Fibroblast of skin of right quadriceps (primary cell): ENCODE measurements at regions not wholly inside any gene's neighbourhood (a gene's known extent, or its start where the extent isn't known, plus 50 kb on each side); places are given as distances from the start of the nearest gene placed in this dataset.

Experiments
- DNase-seq: peaks from one replicate; pipeline ENCODE4 v3.0.0-alpha.2; 2013

DNA sequence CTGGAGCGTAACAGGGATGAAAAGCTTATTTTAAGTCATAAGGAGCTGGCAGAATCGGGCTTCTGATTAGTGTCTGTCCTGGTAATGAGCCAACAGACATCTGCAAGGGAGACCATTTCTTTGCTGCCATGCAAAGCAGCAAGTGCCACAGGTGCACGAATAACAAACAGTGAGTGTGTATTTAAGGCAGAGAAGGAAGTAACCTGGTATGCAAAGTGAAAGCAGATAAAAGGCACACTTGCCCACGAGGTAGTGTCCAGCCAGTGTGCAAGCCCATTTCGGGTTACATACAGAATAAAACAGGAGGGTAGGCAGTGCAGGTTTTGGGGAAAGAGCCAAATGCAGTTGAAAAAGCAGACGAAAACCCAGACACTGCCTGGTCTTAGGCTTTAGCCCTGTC lies 1153.7 kb downstream of the SI start:
- DNase-seq = no peak

DNA sequence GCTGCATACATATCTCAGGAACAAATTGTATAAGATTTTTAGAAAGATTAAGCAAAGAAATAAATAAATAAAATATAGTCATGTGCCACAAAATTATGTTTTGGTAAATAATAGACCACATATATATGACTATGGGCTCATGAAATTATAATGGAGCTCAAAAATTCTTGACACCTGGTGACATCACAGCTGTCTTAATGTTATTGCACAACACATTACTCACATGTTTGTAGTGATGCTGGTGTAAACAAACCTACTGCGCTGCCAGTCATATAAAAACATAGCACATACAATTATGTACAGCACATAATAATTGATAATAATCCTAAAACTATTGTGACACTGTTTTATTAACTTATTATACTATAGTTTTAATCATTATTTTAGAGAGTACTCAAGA lies 1159.1 kb downstream of the SI start:
- no peak for DNase-seq

DNA sequence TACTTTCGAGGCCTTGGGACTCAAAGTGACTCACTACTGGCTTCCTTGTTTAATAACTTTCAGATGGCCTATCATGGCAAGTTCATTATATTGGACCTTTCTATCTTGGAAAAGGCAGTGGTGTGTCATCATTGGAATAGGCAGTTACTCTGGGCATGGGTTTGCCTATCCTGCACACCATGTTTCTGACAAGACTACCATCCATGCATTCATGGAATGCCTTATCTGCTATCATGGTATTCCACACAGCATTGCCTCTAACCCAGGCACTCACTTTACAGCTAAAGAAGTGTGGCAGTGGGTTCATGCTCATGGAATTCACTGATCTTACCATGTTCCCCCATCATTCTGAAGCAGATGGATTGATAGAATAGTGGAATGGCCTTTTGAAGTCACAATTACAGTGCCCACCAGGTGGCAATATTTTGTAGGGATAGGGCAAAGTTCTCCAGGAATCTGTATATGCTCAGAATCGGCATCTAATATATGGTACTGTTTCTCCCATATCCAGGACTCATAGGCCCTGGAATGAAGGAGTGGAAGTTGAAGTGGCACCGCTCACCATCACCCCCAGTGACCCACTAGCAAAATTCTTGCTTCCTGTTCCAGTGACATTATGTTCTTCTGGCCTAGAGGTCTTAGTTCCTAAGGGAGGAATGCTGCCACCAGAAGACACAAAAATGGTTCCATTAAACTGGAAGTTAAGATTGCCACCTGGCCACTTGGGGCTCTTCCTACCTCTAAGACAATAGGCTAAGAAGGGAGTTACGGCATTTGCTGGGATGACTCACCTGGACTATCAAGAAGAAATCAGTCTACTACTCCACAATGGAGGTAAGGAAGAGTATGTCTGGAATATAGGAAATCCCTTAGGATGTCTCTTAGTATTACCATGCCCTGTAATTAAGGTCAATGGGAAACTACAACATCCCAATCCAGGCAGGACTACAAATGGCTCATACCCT lies 1161.4 kb downstream of the SI start:
- no peak for DNase-seq

GRCh38 chr3:163915280-163915679 lies 1163.0 kb downstream of the SI start:
- DNase-seq = no peak

- DNase-seq = no peak
Measured at GRCh38 chr3:163914567-163914966, 1163.7 kb downstream of the SI start.

DNA sequence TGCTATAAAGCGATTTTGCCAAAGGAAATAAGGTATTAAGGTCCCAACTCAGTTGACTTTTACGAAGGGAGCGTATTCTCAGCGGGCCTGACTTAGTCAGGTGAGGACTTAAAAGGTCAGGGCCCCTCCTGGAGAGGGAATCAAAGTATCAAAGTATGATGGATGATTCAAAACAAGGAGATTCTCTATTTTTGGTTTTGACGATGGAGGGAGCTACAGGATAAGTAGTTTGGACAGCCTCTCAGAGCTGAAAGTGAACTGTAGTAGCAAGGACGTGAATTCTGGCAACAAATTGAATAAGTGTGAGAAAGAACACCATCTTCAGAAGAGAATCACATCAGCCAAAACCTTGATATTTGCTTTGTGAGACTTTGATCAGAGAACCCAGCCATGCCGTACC lies 1186.5 kb downstream of the SI start:
- no peak for DNase-seq

GRCh38 chr3:163890661-163891060 lies 1187.6 kb downstream of the SI start:
- DNase-seq = no peak

DNA sequence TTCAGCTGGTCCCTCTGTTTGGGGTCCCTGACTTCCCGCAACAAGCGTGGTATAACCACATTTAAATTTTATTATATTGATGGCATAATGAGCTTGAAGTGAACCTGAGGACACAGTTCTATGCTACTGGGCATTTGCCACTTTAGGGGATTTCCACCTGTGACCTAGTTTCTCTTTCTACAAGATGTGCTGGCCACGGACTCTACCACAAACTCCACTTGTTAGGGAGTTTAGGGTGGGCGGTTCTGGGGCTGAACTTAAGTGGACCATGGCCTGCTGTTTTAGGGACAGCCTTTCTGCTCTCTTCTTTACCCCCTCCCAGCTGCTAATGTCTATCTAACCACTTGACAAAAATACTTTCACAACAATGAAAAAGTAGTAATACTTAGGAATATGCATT lies 1199.1 kb downstream of the SI start:
- DNase-seq = no peak

DNA sequence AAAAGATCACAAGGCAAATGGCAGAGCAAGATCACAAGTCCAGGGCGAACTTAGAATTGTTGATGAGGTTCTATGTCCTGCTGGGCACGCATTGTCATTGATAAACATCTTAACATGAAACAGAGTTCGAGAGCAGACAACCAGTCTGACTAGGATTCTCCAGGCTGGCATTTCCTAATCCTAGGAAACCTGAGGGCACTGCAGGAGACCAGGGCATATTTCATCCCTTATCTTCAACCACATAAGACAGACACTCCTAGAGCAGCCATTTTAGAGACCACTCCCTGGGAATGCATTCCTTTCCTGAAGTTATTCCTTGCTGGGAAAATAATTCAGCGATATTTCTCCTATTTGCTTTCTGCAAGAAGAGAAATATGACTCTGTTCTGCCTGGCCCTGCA lies 1199.9 kb downstream of the SI start:
- DNase-seq = no peak

- no peak for DNase-seq
Measured at GRCh38 chr3:163877805-163878204, 1200.5 kb downstream of the SI start.

- DNase-seq = no peak
Measured at GRCh38 chr3:163863146-163863545, 1215.2 kb downstream of the SI start.

GRCh38 chr3:163852233-163852632 lies 1226.1 kb downstream of the SI start:
- DNase-seq = no peak

DNA sequence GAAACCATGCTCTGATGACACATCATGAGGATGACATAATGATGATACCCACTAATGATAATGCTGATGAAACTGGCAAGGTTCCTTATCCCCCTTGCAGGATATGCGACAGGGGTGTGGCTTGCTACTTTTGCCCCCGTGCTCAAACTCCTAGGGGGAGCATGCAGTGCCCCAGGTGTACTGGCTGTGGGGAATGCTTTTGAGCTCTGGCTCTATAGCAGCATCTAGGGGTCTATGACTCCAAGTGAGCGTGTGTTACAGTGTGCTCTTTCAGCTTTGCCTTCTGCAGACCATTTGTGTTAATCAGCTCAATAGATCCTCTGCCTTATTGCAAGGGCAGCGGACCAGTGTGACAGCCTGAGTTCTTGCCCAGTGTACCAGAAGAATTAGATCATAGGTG lies 1239.5 kb downstream of the SI start:
- no peak for DNase-seq

GRCh38 chr3:163832547-163832946 lies 1245.7 kb downstream of the SI start:
- DNase-seq = no peak

- DNase-seq = no peak
Measured at GRCh38 chr3:163821841-163822240, 1256.5 kb downstream of the SI start.

DNA sequence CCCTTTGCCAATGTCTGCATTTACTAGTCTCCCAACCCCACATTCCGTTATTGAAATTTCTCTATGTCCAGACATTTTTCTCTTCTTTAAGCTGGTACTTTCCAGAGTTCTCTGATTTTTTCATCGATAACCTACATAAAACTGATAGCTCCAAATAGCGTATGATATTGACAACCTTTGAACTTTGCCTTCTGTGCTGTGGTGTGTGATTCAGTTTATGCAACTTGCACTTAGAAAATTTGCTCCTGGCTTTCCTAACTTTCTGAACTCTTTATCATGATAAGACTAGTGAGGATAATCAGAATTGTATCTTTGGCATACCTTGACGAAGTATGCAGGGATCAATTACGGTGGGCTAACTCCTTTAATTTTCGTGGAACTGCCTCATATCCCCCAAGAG lies 1261.3 kb downstream of the SI start:
- DNase-seq = no peak

DNA sequence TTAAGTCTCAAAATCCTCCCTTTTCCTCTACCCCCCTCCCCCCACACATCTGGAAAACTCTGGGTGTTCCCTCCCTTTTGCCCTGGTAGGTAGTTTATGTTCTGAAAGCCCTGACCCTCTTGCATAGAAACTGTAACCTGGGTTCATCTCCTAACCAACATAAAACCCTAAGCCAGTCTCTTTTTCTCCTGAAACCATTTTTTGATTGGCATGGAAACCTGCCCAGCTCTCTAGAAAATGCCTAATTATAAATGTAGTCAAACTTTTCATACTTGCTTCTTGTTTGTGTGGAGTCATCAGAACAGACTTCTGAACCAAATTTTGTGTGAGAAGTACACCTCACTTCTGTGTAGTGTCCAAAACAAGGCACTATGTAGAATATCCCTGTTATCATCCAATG lies 1264.4 kb downstream of the SI start:
- no peak for DNase-seq

DNA sequence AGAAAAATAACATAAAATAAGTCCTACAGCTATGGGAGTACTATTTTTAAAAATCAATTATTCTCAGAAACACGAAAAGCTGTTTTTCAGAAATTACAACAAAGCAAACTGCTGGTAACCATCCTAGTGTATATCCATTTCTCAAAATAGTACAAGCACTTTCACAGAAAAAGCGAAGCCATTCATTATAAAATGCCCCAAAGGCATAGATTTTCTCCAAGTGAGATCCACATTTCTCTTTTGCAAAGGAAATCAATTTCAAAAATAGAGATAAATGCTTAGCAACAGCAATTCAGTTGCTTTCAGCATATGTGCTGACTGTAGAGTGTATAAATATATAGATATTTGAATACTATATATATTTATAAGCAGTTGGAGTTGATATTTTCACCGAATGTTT lies 1266.3 kb downstream of the SI start:
- DNase-seq = no peak

- DNase-seq = no peak
Measured at GRCh38 chr3:163809540-163809993, 1268.7 kb downstream of the SI start.

DNA sequence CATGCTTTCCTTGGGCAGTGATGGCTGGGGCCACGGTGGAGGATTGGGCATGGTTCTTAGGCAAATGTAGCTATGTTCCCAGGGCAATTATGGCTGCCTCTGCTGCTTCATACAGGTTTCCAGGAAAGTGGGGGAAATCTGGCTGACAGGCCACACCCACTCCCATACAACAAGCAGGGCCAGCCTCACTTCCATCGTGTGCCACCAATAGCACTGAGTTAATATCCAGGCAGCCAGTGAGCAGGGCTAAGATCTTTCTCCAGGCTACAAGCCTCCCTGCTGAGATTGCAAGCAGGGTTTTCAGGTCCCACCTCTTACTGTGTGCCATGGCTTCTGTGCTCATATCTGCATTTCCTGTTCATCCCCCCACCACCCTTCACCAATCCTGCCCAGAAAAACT lies 1291.9 kb downstream of the SI start:
- DNase-seq = no peak

GRCh38 chr3:163785693-163786092 lies 1292.6 kb downstream of the SI start:
- DNase-seq = no peak

- no peak for DNase-seq
Measured at GRCh38 chr3:163779396-163780344, 1298.6 kb downstream of the SI start.

DNA sequence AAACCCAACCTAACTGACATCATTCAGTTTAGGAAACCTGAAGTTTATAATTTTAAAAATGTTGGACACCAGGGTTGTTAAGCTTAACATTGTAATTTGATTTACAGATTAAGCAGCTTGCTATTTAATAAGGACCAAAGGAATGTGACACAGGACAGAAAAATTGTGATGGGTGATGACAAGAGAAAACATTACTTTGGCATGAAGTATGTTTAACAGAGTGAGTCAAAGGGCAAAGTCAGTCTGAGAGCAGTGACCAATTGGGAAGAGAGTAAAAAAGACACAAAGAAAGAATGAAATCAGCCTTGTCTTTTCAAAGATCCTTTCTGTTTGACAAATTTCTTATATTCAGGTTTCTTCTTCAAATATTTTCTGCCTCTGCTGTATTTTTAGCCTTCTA lies 1301.6 kb downstream of the SI start:
- DNase-seq = no peak

GRCh38 chr3:163773136-163773535 lies 1305.2 kb downstream of the SI start:
- no peak for DNase-seq
